Trophoblast cell (in vitro differentiated cells and primary cell): ENCODE measurements at regions not wholly inside any gene's neighbourhood (a gene's known extent, or its start where the extent isn't known, plus 50 kb on each side); places are given as distances from the start of the nearest gene placed in this dataset.

Experiments used
- DNase-seq, 2 donors: peaks; one replicate each; pipeline ENCODE4 v3.0.0-alpha.2; 2016
- H2AFZ ChIP-seq: 2 replicates; pipeline ENCODE4 v1.6.1; 2013; ENCODE audit warnings: low read length, moderate library complexity, mild to moderate bottlenecking; ENCODE audit not compliant: insufficient read depth, poor library complexity
- H2AK5ac ChIP-seq: 2 replicates; pipeline ENCODE4 v1.6.1; 2013; ENCODE audit warnings: mild to moderate bottlenecking, low read length
- H2BK120ac ChIP-seq: 2 replicates; pipeline ENCODE4 v1.6.1; 2013; ENCODE audit warnings: low read length, mild to moderate bottlenecking, moderate library complexity; ENCODE audit not compliant: insufficient read depth, poor library complexity
- H2BK12ac ChIP-seq: 2 replicates; pipeline ENCODE4 v1.6.1; 2013; ENCODE audit warnings: mild to moderate bottlenecking, low read length, moderate library complexity
- H2BK5ac ChIP-seq: 2 replicates; pipeline ENCODE4 v1.6.1; 2013; ENCODE audit warnings: low read length, low read depth, moderate library complexity, mild to moderate bottlenecking; ENCODE audit not compliant: poor library complexity
- H3K14ac ChIP-seq: 2 replicates; pipeline ENCODE4 v1.6.1; 2013; ENCODE audit warnings: mild to moderate bottlenecking, low read length
- H3K18ac ChIP-seq: 2 replicates; pipeline ENCODE4 v1.6.1; 2013; ENCODE audit warnings: mild to moderate bottlenecking, low read length
- H3K23ac ChIP-seq: 2 replicates; pipeline ENCODE4 v1.6.1; 2013; ENCODE audit warnings: low read length
- H3K27ac ChIP-seq: 2 replicates; pipeline ENCODE4 v1.5.1; 2013; ENCODE audit warnings: low read depth, mild to moderate bottlenecking, inconsistent platforms, low read length, moderate library complexity
- H3K27me3 ChIP-seq: 2 replicates; pipeline ENCODE4 v1.6.1; 2013; ENCODE audit warnings: inconsistent platforms, mild to moderate bottlenecking, low read length, moderate library complexity; ENCODE audit not compliant: insufficient read depth
- H3K36me3 ChIP-seq, 2 experiments: 1 replicate in 1 of 2; 2 replicates in 1 of 2; pipeline ENCODE4 v1.6.1; 2013; ENCODE audit warnings: low read length in 2 of 2, mild to moderate bottlenecking in 2 of 2, moderate library complexity in 1 of 2; ENCODE audit not compliant: insufficient read depth in 2 of 2, control insufficient read depth in 1 of 2
- H3K4ac ChIP-seq: 2 replicates; pipeline ENCODE4 v1.6.1; 2013; ENCODE audit warnings: low read depth, mild to moderate bottlenecking, low read length, moderate library complexity
- H3K4me1 ChIP-seq, 2 experiments: 1 replicate in 1 of 2; 2 replicates in 1 of 2; pipeline ENCODE4 v1.6.1; 2013; ENCODE audit warnings: low read length in 2 of 2, mild to moderate bottlenecking in 2 of 2, moderate library complexity in 1 of 2; ENCODE audit not compliant: insufficient read depth in 2 of 2, control insufficient read depth in 1 of 2
- H3K4me2 ChIP-seq: 2 replicates; pipeline ENCODE4 v1.6.1; 2013; ENCODE audit warnings: inconsistent platforms, mild to moderate bottlenecking, low read length, moderate library complexity
- H3K4me3 ChIP-seq: 2 replicates; pipeline ENCODE4 v1.5.1; 2013; ENCODE audit warnings: mild to moderate bottlenecking, low read depth, low read length, inconsistent platforms
- H3K79me1 ChIP-seq: one replicate; pipeline ENCODE4 v1.6.1; 2013; ENCODE audit warnings: low read length
- H3K79me2 ChIP-seq: 2 replicates; pipeline ENCODE4 v1.6.1; 2013; ENCODE audit warnings: low read length, mild to moderate bottlenecking; ENCODE audit not compliant: control insufficient read depth, insufficient read depth, poor library complexity
- H3K9ac ChIP-seq: 2 replicates; pipeline ENCODE4 v1.6.1; 2013; ENCODE audit warnings: mild to moderate bottlenecking, low read length
- H3K9me3 ChIP-seq: 2 replicates; pipeline ENCODE4 v1.6.1; 2013; ENCODE audit warnings: low read depth, mild to moderate bottlenecking, control low read depth, inconsistent platforms, low read length; ENCODE audit not compliant: insufficient read depth
- H4K12ac ChIP-seq: 2 replicates; pipeline ENCODE4 v1.6.1; 2013; ENCODE audit warnings: low read depth, mild to moderate bottlenecking, low read length, moderate library complexity
- H4K8ac ChIP-seq: 2 replicates; pipeline ENCODE4 v1.6.1; 2013; ENCODE audit warnings: low read depth, mild to moderate bottlenecking, low read length, moderate library complexity
- H4K91ac ChIP-seq: one replicate; pipeline ENCODE4 v1.6.1; 2013; ENCODE audit warnings: low read depth, mild to moderate bottlenecking, low read length, moderate library complexity
- WGBS: extraction: QIAGEN DNeasy Blood & Tissue Kit; methylation state at CpG from one replicate; pipeline ENCODE4 v1.1.7; 2013; ENCODE audit warnings: missing lambda C conversion rate; ENCODE audit not compliant: insufficient read length, insufficient coverage; ENCODE audit errors: extremely low coverage; 5-methylcytosine and 5-hydroxymethylcytosine counted together

GRCh38 chr5:2110137-2110933 is 227.6 kb upstream of the IRX4 start:
- Histone ChIP-seq H4K91ac (no peak overlapping the region), H2BK12ac (no peak overlapping the region), H3K9ac (no peak overlapping the region), H3K27ac (no peak overlapping the region), H3K18ac (no peak overlapping the region), H2AK5ac (no peak overlapping the region), H2BK5ac (no peak overlapping the region), H3K27me3 (no peaks in the 10 kb centered on the region), H3K4me3 (no peak overlapping the region), H3K36me3 (no peaks in the 10 kb centered on the region), H3K9me3 (peaks cover 7% of the 10 kb centered on the region), H3K14ac (no peak overlapping the region), H3K23ac (no peak overlapping the region), H4K8ac (no peak overlapping the region), H3K4me2 (no peak overlapping the region), H3K79me2 (no peaks in the 10 kb centered on the region), H3K4me1 (no peaks in the 10 kb centered on the region), H2AFZ (no peak overlapping the region), H2BK120ac (no peak overlapping the region), H3K4ac (no peak overlapping the region), H3K79me1 (no peaks in the 10 kb centered on the region), H4K12ac (no peak overlapping the region)
- WGBS = no CpG with 5 or more reads among the region's 19 CpGs
- DNase-seq = no peak

GRCh38 chr5:2109566-2109965 is 226.8 kb upstream of the IRX4 start:
- Histone ChIP-seq H3K4me3 (no peak overlapping the region), H4K8ac (no peak overlapping the region), H3K4me2 (no peak overlapping the region), H3K79me1 (no peaks in the 10 kb centered on the region), H2AK5ac (no peak overlapping the region), H3K4ac (no peak overlapping the region), H3K14ac (no peak overlapping the region), H4K91ac (no peak overlapping the region), H3K18ac (no peak overlapping the region), H3K4me1 (no peaks in the 10 kb centered on the region), H3K23ac (no peak overlapping the region), H3K36me3 (no peaks in the 10 kb centered on the region), H3K27ac (no peak overlapping the region), H2AFZ (no peak overlapping the region), H2BK5ac (no peak overlapping the region), H2BK12ac (no peak overlapping the region), H3K27me3 (no peaks in the 10 kb centered on the region), H3K79me2 (no peaks in the 10 kb centered on the region), H2BK120ac (no peak overlapping the region), H4K12ac (no peak overlapping the region), H3K9me3 (peaks cover 2% of the 10 kb centered on the region), H3K9ac (no peak overlapping the region)
- no peak for DNase-seq
- WGBS = no CpG with 5 or more reads among the region's 5 CpGs

GRCh38 chr5:2106721-2107120 is 224.0 kb upstream of the IRX4 start:
- H2BK120ac ChIP-seq = no peak overlapping the region
- no peak overlapping the region for H3K4me3 ChIP-seq
- WGBS = no CpG with 5 or more reads among the region's 2 CpGs
- H3K18ac ChIP-seq = no peak overlapping the region
- H4K91ac ChIP-seq = no peak overlapping the region
- no peak overlapping the region for H3K4ac ChIP-seq
- no peak overlapping the region for H3K23ac ChIP-seq
- no peak overlapping the region for H4K8ac ChIP-seq
- H4K12ac ChIP-seq = no peak overlapping the region
- H3K27me3 ChIP-seq = no peaks in the 10 kb centered on the region
- H2BK5ac ChIP-seq = no peak overlapping the region
- no peak overlapping the region for H2AFZ ChIP-seq
- H3K79me1 ChIP-seq = no peaks in the 10 kb centered on the region
- H3K4me1 ChIP-seq = no peaks in the 10 kb centered on the region
- no peaks in the 10 kb centered on the region for H3K36me3 ChIP-seq
- no peak overlapping the region for H2BK12ac ChIP-seq
- H3K9me3 ChIP-seq = no peaks in the 10 kb centered on the region
- no peak overlapping the region for H2AK5ac ChIP-seq
- H3K4me2 ChIP-seq = no peak overlapping the region
- no peak for DNase-seq
- H3K14ac ChIP-seq = no peak overlapping the region
- no peak overlapping the region for H3K9ac ChIP-seq
- H3K27ac ChIP-seq = no peak overlapping the region
- H3K79me2 ChIP-seq = no peaks in the 10 kb centered on the region

GRCh38 chr5:2105141-2105540 is 222.4 kb upstream of the IRX4 start:
- H3K36me3 ChIP-seq = no peaks in the 10 kb centered on the region
- no peak overlapping the region for H3K14ac ChIP-seq
- H3K18ac ChIP-seq = no peak overlapping the region
- no peak for DNase-seq
- no CpG with 5 or more reads among the region's 12 CpGs for WGBS
- no peak overlapping the region for H2BK5ac ChIP-seq
- no peak overlapping the region for H3K27ac ChIP-seq
- H3K4me3 ChIP-seq = no peak overlapping the region
- H3K23ac ChIP-seq = no peak overlapping the region
- H3K27me3 ChIP-seq = no peaks in the 10 kb centered on the region
- H2BK12ac ChIP-seq = no peak overlapping the region
- H4K12ac ChIP-seq = no peak overlapping the region
- no peaks in the 10 kb centered on the region for H3K9me3 ChIP-seq
- no peak overlapping the region for H3K4me2 ChIP-seq
- no peak overlapping the region for H3K9ac ChIP-seq
- H3K79me1 ChIP-seq = no peaks in the 10 kb centered on the region
- H3K4me1 ChIP-seq = no peaks in the 10 kb centered on the region
- H3K4ac ChIP-seq = no peak overlapping the region
- H2AFZ ChIP-seq = no peak overlapping the region
- H3K79me2 ChIP-seq = no peaks in the 10 kb centered on the region
- H4K8ac ChIP-seq = no peak overlapping the region
- H2AK5ac ChIP-seq = no peak overlapping the region
- no peak overlapping the region for H4K91ac ChIP-seq
- H2BK120ac ChIP-seq = no peak overlapping the region
